ENCODE measurements at regions not wholly inside any gene's neighbourhood (a gene's known extent, or its start where the extent isn't known, plus 50 kb on each side); places are given as distances from the start of the nearest gene placed in this dataset.
"Not testable (repeated sequence)": the region's sequence is repeated elsewhere in the genome, so short reads cannot be mapped to it uniquely, and the experiment has no call there.

GRCh38 chr7:68254815-68255214 lies 1258.2 kb downstream of the TYW1 start:
- DNase-seq: not testable (repeated sequence)

- no peak for DNase-seq
Measured at GRCh38 chr7:68256295-68256694, 1259.7 kb downstream of the TYW1 start.

- no peak for DNase-seq
Measured at GRCh38 chr7:68258609-68259008, 1262.0 kb downstream of the TYW1 start.

GRCh38 chr7:68265258-68265657 lies 1268.6 kb downstream of the TYW1 start:
- no peak for DNase-seq

GRCh38 chr7:68266004-68266579 lies 1269.5 kb downstream of the TYW1 start:
- DNase-seq: no peak

GRCh38 chr7:68267486-68267885 lies 1270.9 kb downstream of the TYW1 start:
- DNase-seq: no peak

GRCh38 chr7:68269405-68269804 lies 1272.8 kb downstream of the TYW1 start:
- no peak for DNase-seq

- no peak for DNase-seq
Measured at GRCh38 chr7:68272507-68272906, 1275.9 kb downstream of the TYW1 start.

GRCh38 chr7:68276725-68277124 lies 1280.1 kb downstream of the TYW1 start:
- DNase-seq: no peak

GRCh38 chr7:68279827-68280400 lies 1283.3 kb downstream of the TYW1 start:
- DNase-seq: no peak

- DNase-seq: no peak
Measured at GRCh38 chr7:68280931-68281330, 1284.3 kb downstream of the TYW1 start.

- no peak for DNase-seq
Measured at GRCh38 chr7:68288144-68288593, 1291.5 kb downstream of the TYW1 start.

GRCh38 chr7:68291710-68292109 lies 1295.1 kb downstream of the TYW1 start:
- no peak for DNase-seq

- DNase-seq: no peak
Measured at GRCh38 chr7:68295386-68295785, 1298.8 kb downstream of the TYW1 start.

- DNase-seq: no peak
Measured at GRCh38 chr7:68304536-68304935, 1293.7 kb upstream of the AUTS2 start.

GRCh38 chr7:68306692-68307107 lies 1291.6 kb upstream of the AUTS2 start:
- DNase-seq: no peak

- no peak for DNase-seq
Measured at GRCh38 chr7:68309271-68309670, 1289.0 kb upstream of the AUTS2 start.

GRCh38 chr7:68309806-68310205 lies 1288.5 kb upstream of the AUTS2 start:
- no peak for DNase-seq

- DNase-seq: no peak
Measured at GRCh38 chr7:68311958-68312357, 1286.3 kb upstream of the AUTS2 start.

GRCh38 chr7:68313806-68314205 lies 1284.5 kb upstream of the AUTS2 start:
- no peak for DNase-seq

GRCh38 chr7:68314208-68314607 lies 1284.1 kb upstream of the AUTS2 start:
- DNase-seq: no peak

GRCh38 chr7:68317476-68317875 lies 1280.8 kb upstream of the AUTS2 start:
- no peak for DNase-seq

- no peak for DNase-seq
Measured at GRCh38 chr7:68319061-68319460, 1279.2 kb upstream of the AUTS2 start.

- no peak for DNase-seq
Measured at GRCh38 chr7:68321076-68321639, 1277.1 kb upstream of the AUTS2 start.
